ENCODE measurements at regions not wholly inside any gene's neighbourhood (a gene's known extent, or its start where the extent isn't known, plus 50 kb on each side); places are given as distances from the start of the nearest gene placed in this dataset.

DNA sequence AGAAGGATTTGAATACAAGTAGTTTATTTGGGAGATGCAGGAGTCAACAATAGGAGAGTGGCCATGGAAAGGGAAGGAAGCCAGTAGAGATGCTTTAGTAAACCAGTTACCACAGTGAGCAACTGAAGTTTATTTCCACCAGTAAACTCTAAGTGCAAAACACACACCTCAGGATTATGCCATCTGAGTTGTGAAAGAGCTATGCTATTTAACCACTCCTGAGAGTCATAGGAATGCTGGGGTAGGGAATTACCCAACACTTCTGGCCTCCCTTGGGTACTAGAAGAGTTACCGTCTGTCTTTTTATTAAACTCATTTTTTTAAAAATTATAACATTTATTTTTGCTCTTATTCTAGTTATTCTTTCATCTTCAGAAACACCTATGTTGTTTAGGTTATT is 834.6 kb upstream of the AMOT start:
- H3K36me3 Mint-ChIP-seq (ENCODE audit: low read depth) = no peaks in the 10 kb centered on the region
- no peaks in the 10 kb centered on the region for H3K27me3 Mint-ChIP-seq (ENCODE audit: insufficient read depth, low read depth, poor library complexity)
- H3F3A ChIP-seq (replicated peaks; ENCODE audit: low read depth) = no peaks in the 10 kb centered on the region
- H3K9me2 ChIP-seq (ENCODE audit: insufficient read depth) = no peaks in the 10 kb centered on the region
- H2AFZ ChIP-seq = no peak overlapping the region
- no peaks in the 10 kb centered on the region for H3K36me3 ChIP-seq (ENCODE audit: insufficient read depth)
- H3K27ac Mint-ChIP-seq = no peak overlapping the region
- ATAC-seq (no peak), DNase-seq (ENCODE audit: low spot score) (no peak)
- H3K4me2 ChIP-seq = no peak overlapping the region
- TF ChIP-seq NANOG (IDR thresholded peaks at IDR 0.05; ENCODE audit: borderline replicate concordance) = no peak
- H3K9me3 Mint-ChIP-seq = no peaks in the 10 kb centered on the region
- H3K4me1 ChIP-seq (ENCODE audit: insufficient read depth) = peaks cover 5% of the 10 kb centered on the region; the same call in 1 of the 2 replicates
- peaks cover 12% of the 10 kb centered on the region; the same call in 2 of the 3 replicates for H3K4me1 Mint-ChIP-seq
- no peak overlapping the region for H3K27ac ChIP-seq (ENCODE audit: low read depth)
- H3K79me2 ChIP-seq (replicated peaks; ENCODE audit: insufficient read depth) = no peaks in the 10 kb centered on the region
- H3K4me3 ChIP-seq = no peak overlapping the region
- no peak overlapping the region for H3K4me3 Mint-ChIP-seq
- no peaks in the 10 kb centered on the region for H4K20me1 ChIP-seq (replicated peaks; ENCODE audit: insufficient read depth)
- no peaks in the 10 kb centered on the region for H3K27me3 ChIP-seq (ENCODE audit: insufficient read depth)

DNA sequence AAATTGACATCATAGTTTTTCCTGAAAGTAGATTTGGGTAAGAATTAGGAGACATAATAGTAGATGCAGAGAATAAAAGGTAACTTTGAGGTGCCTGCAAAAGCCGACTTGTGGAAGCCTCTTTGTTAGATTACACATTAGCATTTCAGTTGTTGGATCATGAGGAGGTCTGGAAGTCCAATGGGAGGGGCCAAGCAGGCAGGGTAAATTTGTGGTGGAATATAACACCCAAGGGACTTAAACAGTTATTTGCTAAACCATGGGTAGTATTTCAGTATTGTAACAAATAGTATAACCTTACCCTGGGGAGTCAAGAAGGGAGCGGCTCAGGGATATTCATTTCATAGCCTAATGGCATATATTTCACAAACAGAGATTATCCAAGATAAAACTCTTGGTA is 810.7 kb upstream of the AMOT start:
- ATAC-seq (no peak), DNase-seq (ENCODE audit: low spot score) (no peak)
- H2AFZ ChIP-seq = no peak overlapping the region
- no peak overlapping the region for H3K4me3 ChIP-seq
- Mint-ChIP-seq H3K9me3 (peaks cover 1% of the 10 kb centered on the region; the same call in 1 of the 3 replicates), H3K4me1 (peaks cover 13% of the 10 kb centered on the region; the same call in 2 of the 3 replicates), H3K36me3 (ENCODE audit: low read depth) (peaks cover 2% of the 10 kb centered on the region; the same call in 2 of the 3 replicates), H3K27me3 (ENCODE audit: insufficient read depth, low read depth, poor library complexity) (no peaks in the 10 kb centered on the region), H3K27ac (no peak overlapping the region), H3K4me3 (no peak overlapping the region)
- no peaks in the 10 kb centered on the region for H3K36me3 ChIP-seq (ENCODE audit: insufficient read depth)
- no peaks in the 10 kb centered on the region for H3K79me2 ChIP-seq (replicated peaks; ENCODE audit: insufficient read depth)
- H4K20me1 ChIP-seq (replicated peaks; ENCODE audit: insufficient read depth) = no peaks in the 10 kb centered on the region
- H3F3A ChIP-seq (replicated peaks; ENCODE audit: low read depth) = no peaks in the 10 kb centered on the region
- H3K9me2 ChIP-seq (ENCODE audit: insufficient read depth) = no peaks in the 10 kb centered on the region
- H3K4me2 ChIP-seq = no peak overlapping the region
- no peak overlapping the region for H3K27ac ChIP-seq (ENCODE audit: low read depth)
- H3K4me1 ChIP-seq (ENCODE audit: insufficient read depth) = peaks cover 17% of the 10 kb centered on the region
- TF ChIP-seq JUNB (IDR thresholded peaks at IDR 0.05; ENCODE audit: unreplicated experiment) (no peak), STAT1 (IDR thresholded peaks at IDR 0.05; ENCODE audit: unreplicated experiment) (no peak)
- H3K27me3 ChIP-seq (ENCODE audit: insufficient read depth) = no peaks in the 10 kb centered on the region

DNA sequence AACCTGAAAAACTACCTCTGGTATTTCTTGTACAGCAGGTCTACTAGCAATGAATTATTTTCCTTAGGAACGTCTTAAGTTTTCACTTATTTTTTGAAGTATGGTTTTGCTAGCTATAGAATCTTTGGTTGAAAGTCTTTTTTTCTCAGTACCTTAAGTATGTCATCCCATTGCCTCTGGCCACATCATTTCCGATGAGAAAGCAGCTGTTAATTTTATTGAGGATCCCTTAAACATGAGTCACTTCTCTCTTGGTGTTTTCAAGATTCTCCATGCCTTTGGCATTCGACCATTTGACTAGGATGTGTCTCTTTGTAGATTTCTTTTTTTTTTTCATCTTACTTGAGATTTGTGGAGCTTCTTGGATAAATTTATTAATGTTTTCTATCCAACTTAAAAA is 803.8 kb upstream of the AMOT start:
- no peak overlapping the region for H3K27ac ChIP-seq (ENCODE audit: low read depth)
- H3K27ac Mint-ChIP-seq = no peak overlapping the region
- no peak for DNase-seq (ENCODE audit: low spot score)
- TF ChIP-seq ZNF331 (CRISPR knock-in tag; IDR thresholded peaks at IDR 0.05; ENCODE audit: low read depth) (no peak), STAT1 (IDR thresholded peaks at IDR 0.05; ENCODE audit: unreplicated experiment) (no peak), EZH2 (IDR thresholded peaks at IDR 0.05; ENCODE audit: low read depth, unreplicated experiment) (no peak), NANOG (IDR thresholded peaks at IDR 0.05; ENCODE audit: borderline replicate concordance) (no peak), POLR2AphosphoS5 (IDR thresholded peaks at IDR 0.05; ENCODE audit: low read depth) (no peak), EZH2phosphoT487 (IDR thresholded peaks at IDR 0.05; ENCODE audit: unreplicated experiment) (no peak), JUNB (IDR thresholded peaks at IDR 0.05; ENCODE audit: unreplicated experiment) (no peak), ZNF114 (CRISPR knock-in tag; IDR thresholded peaks at IDR 0.05) (no peak)
- TF ChIP-seq, protein P1, sequence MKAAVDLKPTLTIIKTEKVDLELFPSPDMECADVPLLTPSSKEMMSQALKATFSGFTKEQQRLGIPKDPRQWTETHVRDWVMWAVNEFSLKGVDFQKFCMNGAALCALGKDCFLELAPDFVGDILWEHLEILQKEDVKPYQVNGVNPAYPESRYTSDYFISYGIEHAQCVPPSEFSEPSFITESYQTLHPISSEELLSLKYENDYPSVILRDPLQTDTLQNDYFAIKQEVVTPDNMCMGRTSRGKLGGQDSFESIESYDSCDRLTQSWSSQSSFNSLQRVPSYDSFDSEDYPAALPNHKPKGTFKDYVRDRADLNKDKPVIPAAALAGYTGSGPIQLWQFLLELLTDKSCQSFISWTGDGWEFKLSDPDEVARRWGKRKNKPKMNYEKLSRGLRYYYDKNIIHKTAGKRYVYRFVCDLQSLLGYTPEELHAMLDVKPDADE (IDR thresholded peaks at IDR 0.05) = no peak
- TF ChIP-seq, protein P2, sequence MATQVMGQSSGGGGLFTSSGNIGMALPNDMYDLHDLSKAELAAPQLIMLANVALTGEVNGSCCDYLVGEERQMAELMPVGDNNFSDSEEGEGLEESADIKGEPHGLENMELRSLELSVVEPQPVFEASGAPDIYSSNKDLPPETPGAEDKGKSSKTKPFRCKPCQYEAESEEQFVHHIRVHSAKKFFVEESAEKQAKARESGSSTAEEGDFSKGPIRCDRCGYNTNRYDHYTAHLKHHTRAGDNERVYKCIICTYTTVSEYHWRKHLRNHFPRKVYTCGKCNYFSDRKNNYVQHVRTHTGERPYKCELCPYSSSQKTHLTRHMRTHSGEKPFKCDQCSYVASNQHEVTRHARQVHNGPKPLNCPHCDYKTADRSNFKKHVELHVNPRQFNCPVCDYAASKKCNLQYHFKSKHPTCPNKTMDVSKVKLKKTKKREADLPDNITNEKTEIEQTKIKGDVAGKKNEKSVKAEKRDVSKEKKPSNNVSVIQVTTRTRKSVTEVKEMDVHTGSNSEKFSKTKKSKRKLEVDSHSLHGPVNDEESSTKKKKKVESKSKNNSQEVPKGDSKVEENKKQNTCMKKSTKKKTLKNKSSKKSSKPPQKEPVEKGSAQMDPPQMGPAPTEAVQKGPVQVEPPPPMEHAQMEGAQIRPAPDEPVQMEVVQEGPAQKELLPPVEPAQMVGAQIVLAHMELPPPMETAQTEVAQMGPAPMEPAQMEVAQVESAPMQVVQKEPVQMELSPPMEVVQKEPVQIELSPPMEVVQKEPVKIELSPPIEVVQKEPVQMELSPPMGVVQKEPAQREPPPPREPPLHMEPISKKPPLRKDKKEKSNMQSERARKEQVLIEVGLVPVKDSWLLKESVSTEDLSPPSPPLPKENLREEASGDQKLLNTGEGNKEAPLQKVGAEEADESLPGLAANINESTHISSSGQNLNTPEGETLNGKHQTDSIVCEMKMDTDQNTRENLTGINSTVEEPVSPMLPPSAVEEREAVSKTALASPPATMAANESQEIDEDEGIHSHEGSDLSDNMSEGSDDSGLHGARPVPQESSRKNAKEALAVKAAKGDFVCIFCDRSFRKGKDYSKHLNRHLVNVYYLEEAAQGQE (IDR thresholded peaks at IDR 0.05; ENCODE audit: unreplicated experiment) = no peak

More for the DNA sequence above, 803.8 kb upstream of the AMOT start:
- H3K4me3 Mint-ChIP-seq = no peak overlapping the region
- peaks cover 7% of the 10 kb centered on the region; the same call in 2 of the 3 replicates for H3K36me3 Mint-ChIP-seq (ENCODE audit: low read depth)
- Histone ChIP-seq H3F3A (replicated peaks; ENCODE audit: low read depth) (no peaks in the 10 kb centered on the region), H3K4me1 (ENCODE audit: insufficient read depth) (no peaks in the 10 kb centered on the region), H3K9me2 (ENCODE audit: insufficient read depth) (no peaks in the 10 kb centered on the region), H3K27me3 (ENCODE audit: insufficient read depth) (no peaks in the 10 kb centered on the region), H3K4me3 (no peak overlapping the region), H3K4me2 (no peak overlapping the region), H3K79me2 (replicated peaks; ENCODE audit: insufficient read depth) (no peaks in the 10 kb centered on the region), H4K20me1 (replicated peaks; ENCODE audit: insufficient read depth) (no peaks in the 10 kb centered on the region), H2AFZ (no peak overlapping the region), H3K36me3 (ENCODE audit: insufficient read depth) (no peaks in the 10 kb centered on the region)
- no peaks in the 10 kb centered on the region for H3K4me1 Mint-ChIP-seq
- ATAC-seq = no peak
- no peaks in the 10 kb centered on the region for H3K27me3 Mint-ChIP-seq (ENCODE audit: insufficient read depth, low read depth, poor library complexity)
- H3K9me3 Mint-ChIP-seq = peaks cover 8% of the 10 kb centered on the region; the same call in 1 of the 3 replicates

Data from GM23338 (cell line).